ENCODE measurements at regions not wholly inside any gene's neighbourhood (a gene's known extent, or its start where the extent isn't known, plus 50 kb on each side); places are given as distances from the start of the nearest gene placed in this dataset.
A peak's percentile ranks its signal among the peaks of the same experiment; 100 is the strongest.

GRCh38 chr19:34305221-34306083 is 51.1 kb downstream of the GARRE1 start:
- DNase-seq = no peak

GRCh38 chr19:34306213-34306661 is 51.9 kb downstream of the GARRE1 start:
- DNase-seq = no peak

GRCh38 chr19:34306824-34307223 is 52.5 kb downstream of the GARRE1 start:
- DNase-seq = no peak

GRCh38 chr19:34308381-34309367 is 54.3 kb downstream of the GARRE1 start:
- peak; percentile 64 for DNase-seq

GRCh38 chr19:34309368-34310138 is 55.2 kb downstream of the GARRE1 start:
- DNase-seq = no peak

- DNase-seq = no peak
These were observed 54.5 kb upstream of the GPI start for GRCh38 chr19:34310494-34310981.

GRCh38 chr19:34313188-34313587 is 51.8 kb upstream of the GPI start:
- DNase-seq = no peak

GRCh38 chr19:34314437-34315313 is 50.3 kb upstream of the GPI start:
- DNase-seq = no peak

Measured in CD4-positive, alpha-beta T cell treated with Interleukin-21 for 1 hour (primary cell).